HG03280 (cell line): ENCODE measurements at regions not wholly inside any gene's neighbourhood (a gene's known extent, or its start where the extent isn't known, plus 50 kb on each side); places are given as distances from the start of the nearest gene placed in this dataset.
A peak's percentile ranks its signal among the peaks of the same experiment; 100 is the strongest.

ENCODE experiments used
- ATAC-seq: cut with Tn5 transposase; IDR thresholded peaks from one replicate; pipeline ENCODE4 v1.9.1; 2021; ENCODE audit warnings: mild to moderate bottlenecking, moderate library complexity; ENCODE audit not compliant: unreplicated experiment

DNA sequence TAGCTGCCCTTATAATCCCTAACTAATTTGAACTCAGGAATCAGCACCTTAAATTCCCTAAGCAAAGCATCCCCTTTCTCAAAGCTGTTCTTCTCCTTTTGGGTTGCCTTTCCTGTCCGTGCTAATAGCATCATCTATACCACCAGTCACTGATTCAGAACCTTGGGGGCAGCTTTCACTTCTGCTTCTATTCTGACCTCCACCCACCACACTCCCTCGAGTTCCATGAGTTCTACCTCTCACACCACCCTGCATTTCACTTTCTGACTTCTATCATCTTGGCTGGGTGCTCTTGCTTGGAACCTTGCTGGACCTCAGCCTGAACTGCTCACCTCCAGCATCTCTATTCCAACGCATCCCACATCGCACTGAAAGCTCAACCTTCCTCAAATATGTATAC lies 55.4 kb upstream of the KCNMB2 start:
- ATAC-seq = peak; percentile 100

DNA sequence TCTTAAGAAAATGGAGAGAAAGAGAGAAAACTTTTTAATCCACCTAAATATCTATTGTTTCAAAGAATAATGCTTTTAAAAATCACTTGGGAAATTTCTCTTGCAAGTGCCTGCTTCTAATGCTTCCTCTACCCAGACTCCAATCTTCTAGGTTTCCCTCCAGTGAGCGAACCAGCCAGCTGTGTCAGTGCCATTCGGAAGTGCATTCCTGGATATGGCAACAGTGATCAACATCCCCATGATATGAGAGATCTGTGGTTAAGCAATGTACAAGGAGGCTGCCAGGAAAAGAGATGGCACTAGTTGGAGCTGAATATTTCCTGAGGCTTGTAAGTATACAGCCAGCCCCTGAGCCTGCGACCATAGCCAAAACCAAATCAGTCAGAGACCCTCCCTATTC lies 53.3 kb upstream of the KCNMB2 start:
- ATAC-seq = no peak

- no peak for ATAC-seq
These were observed 52.5 kb upstream of the KCNMB2 start for GRCh38 chr3:178483704-178484103.

GRCh38 chr3:178485756-178486155 lies 50.5 kb upstream of the KCNMB2 start:
- ATAC-seq = no peak
